Astrocyte (in vitro differentiated cells and primary cell): ENCODE measurements at regions not wholly inside any gene's neighbourhood (a gene's known extent, or its start where the extent isn't known, plus 50 kb on each side); places are given as distances from the start of the nearest gene placed in this dataset.

Experiments used
- CTCF ChIP-seq: IDR thresholded peaks from 2 replicates; pipeline ENCODE4 v1.5.1; 2011; ENCODE audit warnings: low read depth, mild to moderate bottlenecking, inconsistent platforms, low read length, moderate library complexity; ENCODE audit not compliant: insufficient read depth
- EZH2 ChIP-seq: IDR thresholded peaks from 2 replicates; pipeline ENCODE4 v1.6.1; 2012; ENCODE audit warnings: mild to moderate bottlenecking, low read length, inconsistent platforms; ENCODE audit not compliant: insufficient read depth

- TF ChIP-seq CTCF: no peak
- TF ChIP-seq EZH2: no peak
Observed at GRCh38 chr1:187396929-187397796, 568.4 kb downstream of the PLA2G4A start.
